ENCODE measurements at regions not wholly inside any gene's neighbourhood (a gene's known extent, or its start where the extent isn't known, plus 50 kb on each side); places are given as distances from the start of the nearest gene placed in this dataset.

- TF ChIP-seq CTCF (IDR thresholded peaks at IDR 0.05; ENCODE audit: low read depth, low read length, missing control alignments), result no peak
- H3K4me3 ChIP-seq (ENCODE audit: low read depth, low read length), result no peak overlapping the region
- DNase-seq (ENCODE audit: low read depth), result no peak
Measured at GRCh38 chr6:43996618-43997344, 130.5 kb downstream of the MRPL14 start.

GRCh38 chr6:43995137-43995536 lies 132.1 kb downstream of the MRPL14 start:
- no peak for DNase-seq (ENCODE audit: low read depth)
- no peak for TF ChIP-seq CTCF (IDR thresholded peaks at IDR 0.05; ENCODE audit: low read depth, low read length, missing control alignments)
- H3K4me3 ChIP-seq (ENCODE audit: low read depth, low read length), result no peak overlapping the region

GRCh38 chr6:43993881-43994523 lies 133.2 kb downstream of the MRPL14 start:
- no peak overlapping the region for H3K4me3 ChIP-seq (ENCODE audit: low read depth, low read length)
- TF ChIP-seq CTCF (IDR thresholded peaks at IDR 0.05; ENCODE audit: low read depth, low read length, missing control alignments), result no peak
- DNase-seq (ENCODE audit: low read depth), result no peak

- DNase-seq (ENCODE audit: low read depth), result no peak
- TF ChIP-seq CTCF (IDR thresholded peaks at IDR 0.05; ENCODE audit: low read depth, low read length, missing control alignments), result no peak
- no peak overlapping the region for H3K4me3 ChIP-seq (ENCODE audit: low read depth, low read length)
Measured at GRCh38 chr6:43992783-43993644, 134.2 kb downstream of the MRPL14 start.

- H3K4me3 ChIP-seq (ENCODE audit: low read depth, low read length), result no peak overlapping the region
- no peak for TF ChIP-seq CTCF (IDR thresholded peaks at IDR 0.05; ENCODE audit: low read depth, low read length, missing control alignments)
- DNase-seq (ENCODE audit: low read depth), result no peak
Measured at GRCh38 chr6:43992126-43992663, 135.1 kb downstream of the MRPL14 start.

GRCh38 chr6:43990627-43991619 lies 136.3 kb downstream of the MRPL14 start:
- H3K4me3 ChIP-seq (ENCODE audit: low read depth, low read length), result no peak overlapping the region
- no peak for DNase-seq (ENCODE audit: low read depth)
- TF ChIP-seq CTCF (IDR thresholded peaks at IDR 0.05; ENCODE audit: low read depth, low read length, missing control alignments), result no peak
